GM12878 (cell line): ENCODE measurements at regions not wholly inside any gene's neighbourhood (a gene's known extent, or its start where the extent isn't known, plus 50 kb on each side); places are given as distances from the start of the nearest gene placed in this dataset.

Experiments used
- CEBPB ChIP-seq, 2 experiments: fragments of 150-350 bp in 1 of 2; IDR thresholded peaks; 2 replicates each; pipeline ENCODE4 v1.6.1; 2012 to 2014; ENCODE audit warnings: low read depth in 2 of 2, low read length in 2 of 2, borderline replicate concordance in 1 of 2, inconsistent platforms in 1 of 2
- CEBPZ ChIP-seq: fragments of 150-350 bp; IDR thresholded peaks from 2 replicates; pipeline ENCODE4 v1.6.1; 2016; ENCODE audit warnings: low read depth, low read length
- EP300 ChIP-seq, 2 experiments: fragments of 150-350 bp in 1 of 2; IDR thresholded peaks; 2 replicates each; pipeline ENCODE4 v1.6.1; 2011 to 2012; ENCODE audit warnings: low read depth in 2 of 2, low read length in 2 of 2, borderline replicate concordance in 1 of 2, improper control_type of control experiment in 1 of 2, inconsistent platforms in 1 of 2; ENCODE audit not compliant: control insufficient read depth in 1 of 2
- LARP7 ChIP-seq: fragments of 450-650 bp; IDR thresholded peaks from 2 replicates; pipeline ENCODE4 v1.6.1; 2017; ENCODE audit warnings: mild to moderate bottlenecking
- NRF1 ChIP-seq: conservative IDR thresholded peaks from 2 replicates; pipeline ENCODE4 v1.6.1; 2011; ENCODE audit warnings: mild to moderate bottlenecking, low read depth, low read length, improper control_type of control experiment
- PBX3 ChIP-seq: IDR thresholded peaks from 2 replicates; pipeline ENCODE4 v1.6.1; 2011; ENCODE audit warnings: mild to moderate bottlenecking, low read depth, low read length, moderate library complexity; ENCODE audit not compliant: insufficient replicate concordance
- POLR2AphosphoS5 ChIP-seq: IDR thresholded peaks from 2 replicates; pipeline ENCODE4 v1.6.1; 2011; ENCODE audit warnings: mild to moderate bottlenecking, low read length, inconsistent platforms
- ZNF274 ChIP-seq: IDR thresholded peaks from one replicate; pipeline ENCODE4 v1.8.0; 2011; ENCODE audit not compliant: insufficient read length, insufficient read depth
- TF ChIP-seq, protein P1 (sequence below): fragments of 450-650 bp; IDR thresholded peaks from 2 replicates; pipeline ENCODE4 v1.6.1; 2017; ENCODE audit warnings: mild to moderate bottlenecking, low read depth, inconsistent platforms; ENCODE audit not compliant: poor library complexity, severe bottlenecking
- TF ChIP-seq, protein P2 (sequence below): fragments of 450-650 bp; IDR thresholded peaks from 2 replicates; pipeline ENCODE4 v1.6.1; 2016; ENCODE audit warnings: mild to moderate bottlenecking, moderate library complexity, borderline replicate concordance

- TF ChIP-seq EP300 (IDR thresholded peaks at IDR 0.05; ENCODE audit: borderline replicate concordance in 1 of 2, control insufficient read depth in 1 of 2, low read depth in 2 of 2, low read length in 2 of 2) (no peak), LARP7 (no peak), ZNF274 (no peak), CEBPB (IDR thresholded peaks at IDR 0.05; ENCODE audit: borderline replicate concordance in 1 of 2, low read depth in 2 of 2, low read length in 2 of 2) (no peak), CEBPZ (no peak), POLR2AphosphoS5 (no peak), NRF1 (no peak), PBX3 (no peak)
- TF ChIP-seq, protein P1, sequence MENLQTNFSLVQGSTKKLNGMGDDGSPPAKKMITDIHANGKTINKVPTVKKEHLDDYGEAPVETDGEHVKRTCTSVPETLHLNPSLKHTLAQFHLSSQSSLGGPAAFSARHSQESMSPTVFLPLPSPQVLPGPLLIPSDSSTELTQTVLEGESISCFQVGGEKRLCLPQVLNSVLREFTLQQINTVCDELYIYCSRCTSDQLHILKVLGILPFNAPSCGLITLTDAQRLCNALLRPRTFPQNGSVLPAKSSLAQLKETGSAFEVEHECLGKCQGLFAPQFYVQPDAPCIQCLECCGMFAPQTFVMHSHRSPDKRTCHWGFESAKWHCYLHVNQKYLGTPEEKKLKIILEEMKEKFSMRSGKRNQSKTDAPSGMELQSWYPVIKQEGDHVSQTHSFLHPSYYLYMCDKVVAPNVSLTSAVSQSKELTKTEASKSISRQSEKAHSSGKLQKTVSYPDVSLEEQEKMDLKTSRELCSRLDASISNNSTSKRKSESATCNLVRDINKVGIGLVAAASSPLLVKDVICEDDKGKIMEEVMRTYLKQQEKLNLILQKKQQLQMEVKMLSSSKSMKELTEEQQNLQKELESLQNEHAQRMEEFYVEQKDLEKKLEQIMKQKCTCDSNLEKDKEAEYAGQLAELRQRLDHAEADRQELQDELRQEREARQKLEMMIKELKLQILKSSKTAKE, result no peak
- TF ChIP-seq, protein P2, sequence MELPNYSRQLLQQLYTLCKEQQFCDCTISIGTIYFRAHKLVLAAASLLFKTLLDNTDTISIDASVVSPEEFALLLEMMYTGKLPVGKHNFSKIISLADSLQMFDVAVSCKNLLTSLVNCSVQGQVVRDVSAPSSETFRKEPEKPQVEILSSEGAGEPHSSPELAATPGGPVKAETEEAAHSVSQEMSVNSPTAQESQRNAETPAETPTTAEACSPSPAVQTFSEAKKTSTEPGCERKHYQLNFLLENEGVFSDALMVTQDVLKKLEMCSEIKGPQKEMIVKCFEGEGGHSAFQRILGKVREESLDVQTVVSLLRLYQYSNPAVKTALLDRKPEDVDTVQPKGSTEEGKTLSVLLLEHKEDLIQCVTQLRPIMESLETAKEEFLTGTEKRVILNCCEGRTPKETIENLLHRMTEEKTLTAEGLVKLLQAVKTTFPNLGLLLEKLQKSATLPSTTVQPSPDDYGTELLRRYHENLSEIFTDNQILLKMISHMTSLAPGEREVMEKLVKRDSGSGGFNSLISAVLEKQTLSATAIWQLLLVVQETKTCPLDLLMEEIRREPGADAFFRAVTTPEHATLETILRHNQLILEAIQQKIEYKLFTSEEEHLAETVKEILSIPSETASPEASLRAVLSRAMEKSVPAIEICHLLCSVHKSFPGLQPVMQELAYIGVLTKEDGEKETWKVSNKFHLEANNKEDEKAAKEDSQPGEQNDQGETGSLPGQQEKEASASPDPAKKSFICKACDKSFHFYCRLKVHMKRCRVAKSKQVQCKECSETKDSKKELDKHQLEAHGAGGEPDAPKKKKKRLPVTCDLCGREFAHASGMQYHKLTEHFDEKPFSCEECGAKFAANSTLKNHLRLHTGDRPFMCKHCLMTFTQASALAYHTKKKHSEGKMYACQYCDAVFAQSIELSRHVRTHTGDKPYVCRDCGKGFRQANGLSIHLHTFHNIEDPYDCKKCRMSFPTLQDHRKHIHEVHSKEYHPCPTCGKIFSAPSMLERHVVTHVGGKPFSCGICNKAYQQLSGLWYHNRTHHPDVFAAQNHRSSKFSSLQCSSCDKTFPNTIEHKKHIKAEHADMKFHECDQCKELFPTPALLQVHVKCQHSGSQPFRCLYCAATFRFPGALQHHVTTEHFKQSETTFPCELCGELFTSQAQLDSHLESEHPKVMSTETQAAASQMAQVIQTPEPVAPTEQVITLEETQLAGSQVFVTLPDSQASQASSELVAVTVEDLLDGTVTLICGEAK, result no peak
These were observed 172.2 kb downstream of the TBX15 start for GRCh38 chr1:118815909-118816308.
